GM12892 (cell line): ENCODE measurements at regions not wholly inside any gene's neighbourhood (a gene's known extent, or its start where the extent isn't known, plus 50 kb on each side); places are given as distances from the start of the nearest gene placed in this dataset.

ENCODE experiments used
- POLR2A ChIP-seq: IDR thresholded peaks from 2 replicates; pipeline ENCODE4 v1.6.1; 2011; ENCODE audit warnings: low read depth, low read length, control low read depth
- POLR2AphosphoS5 ChIP-seq: IDR thresholded peaks from 2 replicates; pipeline ENCODE4 v1.6.1; 2011; ENCODE audit warnings: low read depth, low read length, control low read depth
- TAF1 ChIP-seq: IDR thresholded peaks from 2 replicates; pipeline ENCODE4 v1.6.1; 2011; ENCODE audit warnings: low read depth, mild to moderate bottlenecking, control low read depth, low read length, borderline replicate concordance

GRCh38 chr2:242098445-242099128, 229.1 kb downstream of the RTP5 start:
- TF ChIP-seq POLR2A: no peak
- no peak for TF ChIP-seq POLR2AphosphoS5
- no peak for TF ChIP-seq TAF1
